IPS-11a (cell line): ENCODE measurements at regions not wholly inside any gene's neighbourhood (a gene's known extent, or its start where the extent isn't known, plus 50 kb on each side); places are given as distances from the start of the nearest gene placed in this dataset.

Source experiments
- H3K4me3 ChIP-seq: one replicate; pipeline ENCODE4 v1.5.1; 2013; ENCODE audit warnings: low read depth, low read length, control low read depth

GRCh38 chr6:105819745-105820144 is 266.4 kb upstream of the PRDM1 start:
- no peak overlapping the region for H3K4me3 ChIP-seq

- no peak overlapping the region for H3K4me3 ChIP-seq
Observed at GRCh38 chr6:105818505-105818904, 267.6 kb upstream of the PRDM1 start.

- no peak overlapping the region for H3K4me3 ChIP-seq
Observed at GRCh38 chr6:105817961-105818360, 268.2 kb upstream of the PRDM1 start.

- H3K4me3 ChIP-seq: no peak overlapping the region
Observed at GRCh38 chr6:105817370-105817769, 268.8 kb upstream of the PRDM1 start.

- H3K4me3 ChIP-seq: no peak overlapping the region
Observed at GRCh38 chr6:105816847-105817246, 269.3 kb upstream of the PRDM1 start.

- no peak overlapping the region for H3K4me3 ChIP-seq
Observed at GRCh38 chr6:105815661-105816555, 270.2 kb upstream of the PRDM1 start.

- H3K4me3 ChIP-seq: no peak overlapping the region
Observed at GRCh38 chr6:105814745-105815536, 271.2 kb upstream of the PRDM1 start.

- H3K4me3 ChIP-seq: no peak overlapping the region
Observed at GRCh38 chr6:105810922-105811482, 275.1 kb upstream of the PRDM1 start.

GRCh38 chr6:105810105-105810921 is 275.8 kb upstream of the PRDM1 start:
- no peak overlapping the region for H3K4me3 ChIP-seq

- no peak overlapping the region for H3K4me3 ChIP-seq
Observed at GRCh38 chr6:105808571-105808970, 277.6 kb upstream of the PRDM1 start.

GRCh38 chr6:105807905-105808304 is 278.2 kb upstream of the PRDM1 start:
- no peak overlapping the region for H3K4me3 ChIP-seq

GRCh38 chr6:105806486-105806920 is 279.6 kb upstream of the PRDM1 start:
- H3K4me3 ChIP-seq: no peak overlapping the region

- no peak overlapping the region for H3K4me3 ChIP-seq
Observed at GRCh38 chr6:105805501-105806023, 280.6 kb upstream of the PRDM1 start.

- no peak overlapping the region for H3K4me3 ChIP-seq
Observed at GRCh38 chr6:105804424-105804823, 281.7 kb upstream of the PRDM1 start.

GRCh38 chr6:105804000-105804399 is 282.1 kb upstream of the PRDM1 start:
- no peak overlapping the region for H3K4me3 ChIP-seq

- no peak overlapping the region for H3K4me3 ChIP-seq
Observed at GRCh38 chr6:105803442-105803841, 282.7 kb upstream of the PRDM1 start.

GRCh38 chr6:105802703-105803102 is 283.4 kb upstream of the PRDM1 start:
- no peak overlapping the region for H3K4me3 ChIP-seq

- no peak overlapping the region for H3K4me3 ChIP-seq
Observed at GRCh38 chr6:105800871-105801270, 285.3 kb upstream of the PRDM1 start.

- H3K4me3 ChIP-seq: no peak overlapping the region
Observed at GRCh38 chr6:105800398-105800797, 285.7 kb upstream of the PRDM1 start.

- no peak overlapping the region for H3K4me3 ChIP-seq
Observed at GRCh38 chr6:105799056-105799455, 287.1 kb upstream of the PRDM1 start.
